ENCODE measurements at regions not wholly inside any gene's neighbourhood (a gene's known extent, or its start where the extent isn't known, plus 50 kb on each side); places are given as distances from the start of the nearest gene placed in this dataset.

GRCh38 chr14:40318211-40318719, 886.0 kb upstream of the FBXO33 start:
- Histone ChIP-seq H3K36me3 (ENCODE audit: control insufficient read depth, insufficient read depth, low read length) (no peaks in the 10 kb centered on the region), H3K27ac (ENCODE audit: low read length) (no peak overlapping the region), H3K4me3 (ENCODE audit: low read length) (no peak overlapping the region), H3K27me3 (ENCODE audit: control insufficient read depth, insufficient read depth, low read length) (no peaks in the 10 kb centered on the region), H3K9me3 (ENCODE audit: control insufficient read depth, insufficient read depth, low read length) (no peaks in the 10 kb centered on the region), H3K4me1 (ENCODE audit: control insufficient read depth, insufficient read depth, low read length) (no peaks in the 10 kb centered on the region)
- TF ChIP-seq, protein P1, sequence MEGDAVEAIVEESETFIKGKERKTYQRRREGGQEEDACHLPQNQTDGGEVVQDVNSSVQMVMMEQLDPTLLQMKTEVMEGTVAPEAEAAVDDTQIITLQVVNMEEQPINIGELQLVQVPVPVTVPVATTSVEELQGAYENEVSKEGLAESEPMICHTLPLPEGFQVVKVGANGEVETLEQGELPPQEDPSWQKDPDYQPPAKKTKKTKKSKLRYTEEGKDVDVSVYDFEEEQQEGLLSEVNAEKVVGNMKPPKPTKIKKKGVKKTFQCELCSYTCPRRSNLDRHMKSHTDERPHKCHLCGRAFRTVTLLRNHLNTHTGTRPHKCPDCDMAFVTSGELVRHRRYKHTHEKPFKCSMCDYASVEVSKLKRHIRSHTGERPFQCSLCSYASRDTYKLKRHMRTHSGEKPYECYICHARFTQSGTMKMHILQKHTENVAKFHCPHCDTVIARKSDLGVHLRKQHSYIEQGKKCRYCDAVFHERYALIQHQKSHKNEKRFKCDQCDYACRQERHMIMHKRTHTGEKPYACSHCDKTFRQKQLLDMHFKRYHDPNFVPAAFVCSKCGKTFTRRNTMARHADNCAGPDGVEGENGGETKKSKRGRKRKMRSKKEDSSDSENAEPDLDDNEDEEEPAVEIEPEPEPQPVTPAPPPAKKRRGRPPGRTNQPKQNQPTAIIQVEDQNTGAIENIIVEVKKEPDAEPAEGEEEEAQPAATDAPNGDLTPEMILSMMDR (IDR thresholded peaks at IDR 0.05), result no peak
- 17% methylated on average over 2 of the region's 2 CpGs for WGBS (ENCODE audit: insufficient coverage)
- H3K27ac Mint-ChIP-seq, result no peak overlapping the region
- no peaks in the 10 kb centered on the region for H3K4me1 Mint-ChIP-seq
- no peak overlapping the region for H3K4me3 Mint-ChIP-seq
- peaks cover 11 to 15% of the 10 kb centered on the region in 2 donors for H3K9me3 Mint-ChIP-seq
- no peaks in the 10 kb centered on the region for H3K27me3 Mint-ChIP-seq (ENCODE audit: low read depth in 2 of 2)
- intact Hi-C loops (cut with micrococcal nuclease), result no loop called here
- no peaks in the 10 kb centered on the region for H3K36me3 Mint-ChIP-seq
- ATAC-seq (no peak), DNase-seq (no peak)

GRCh38 chr14:40317690-40318089, 885.5 kb upstream of the FBXO33 start:
- Mint-ChIP-seq H3K27ac (no peak overlapping the region), H3K27me3 (ENCODE audit: low read depth in 2 of 2) (no peaks in the 10 kb centered on the region)

DNA sequence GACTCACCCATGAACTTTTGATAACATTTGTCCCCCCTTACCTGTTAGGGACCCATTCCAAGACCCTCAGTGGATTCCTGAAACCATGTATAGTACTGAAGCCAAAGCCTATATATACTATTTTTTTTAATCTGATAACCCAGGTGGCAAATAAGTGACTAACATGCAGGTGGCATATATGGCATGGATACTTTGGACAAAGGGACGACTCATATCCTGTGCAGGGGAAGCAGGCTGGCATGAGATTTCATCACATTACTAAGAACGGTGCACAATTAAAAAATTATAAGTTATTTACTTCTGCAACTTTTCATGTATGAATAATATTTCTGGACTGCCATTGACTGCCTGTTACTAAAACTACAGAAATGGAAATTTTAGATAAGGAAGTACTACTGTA, 880.1 kb upstream of the FBXO33 start:
- DNase-seq, result no peak
- WGBS (ENCODE audit: insufficient coverage), result 71% methylated on average over 1 of the region's 2 CpGs

More at GRCh38 chr14:40317690-40318089, 885.5 kb upstream of the FBXO33 start:
- Histone ChIP-seq H3K4me1 (ENCODE audit: control insufficient read depth, insufficient read depth, low read length) (no peaks in the 10 kb centered on the region), H3K4me3 (ENCODE audit: low read length) (no peak overlapping the region), H3K27me3 (ENCODE audit: control insufficient read depth, insufficient read depth, low read length) (no peaks in the 10 kb centered on the region), H3K27ac (ENCODE audit: low read length) (no peak overlapping the region), H3K9me3 (ENCODE audit: control insufficient read depth, insufficient read depth, low read length) (no peaks in the 10 kb centered on the region), H3K36me3 (ENCODE audit: control insufficient read depth, insufficient read depth, low read length) (no peaks in the 10 kb centered on the region)
- intact Hi-C loops (cut with micrococcal nuclease), result no loop called here
- ATAC-seq, result no peak
- TF ChIP-seq, protein P1 (IDR thresholded peaks at IDR 0.05), result no peak
- 83% methylated on average over 1 of the region's 1 CpG for WGBS (ENCODE audit: insufficient coverage)
- Mint-ChIP-seq H3K9me3 (peaks cover 11 to 13% of the 10 kb centered on the region in 2 donors), H3K36me3 (no peaks in the 10 kb centered on the region), H3K4me3 (no peak overlapping the region), H3K4me1 (no peaks in the 10 kb centered on the region)
- DNase-seq, result no peak

More for the DNA sequence above, 880.1 kb upstream of the FBXO33 start:
- Mint-ChIP-seq H3K27me3 (ENCODE audit: low read depth in 2 of 2) (no peaks in the 10 kb centered on the region), H3K27ac (no peak overlapping the region), H3K4me3 (no peak overlapping the region), H3K36me3 (no peaks in the 10 kb centered on the region), H3K4me1 (no peaks in the 10 kb centered on the region), H3K9me3 (peaks cover 15 to 20% of the 10 kb centered on the region in 2 donors)
- no peak overlapping the region for H3K4me3 ChIP-seq (ENCODE audit: low read length)
- H3K27me3 ChIP-seq (ENCODE audit: control insufficient read depth, insufficient read depth, low read length), result no peaks in the 10 kb centered on the region
- no peak overlapping the region for H3K27ac ChIP-seq (ENCODE audit: low read length)
- no peaks in the 10 kb centered on the region for H3K4me1 ChIP-seq (ENCODE audit: control insufficient read depth, insufficient read depth, low read length)
- H3K36me3 ChIP-seq (ENCODE audit: control insufficient read depth, insufficient read depth, low read length), result no peaks in the 10 kb centered on the region
- intact Hi-C loops (cut with micrococcal nuclease), result no loop called here
- TF ChIP-seq, protein P1 (IDR thresholded peaks at IDR 0.05), result no peak
- ATAC-seq, result no peak
- H3K9me3 ChIP-seq (ENCODE audit: control insufficient read depth, insufficient read depth, low read length), result no peaks in the 10 kb centered on the region
